ENCODE measurements at regions not wholly inside any gene's neighbourhood (a gene's known extent, or its start where the extent isn't known, plus 50 kb on each side); places are given as distances from the start of the nearest gene placed in this dataset.

DNA sequence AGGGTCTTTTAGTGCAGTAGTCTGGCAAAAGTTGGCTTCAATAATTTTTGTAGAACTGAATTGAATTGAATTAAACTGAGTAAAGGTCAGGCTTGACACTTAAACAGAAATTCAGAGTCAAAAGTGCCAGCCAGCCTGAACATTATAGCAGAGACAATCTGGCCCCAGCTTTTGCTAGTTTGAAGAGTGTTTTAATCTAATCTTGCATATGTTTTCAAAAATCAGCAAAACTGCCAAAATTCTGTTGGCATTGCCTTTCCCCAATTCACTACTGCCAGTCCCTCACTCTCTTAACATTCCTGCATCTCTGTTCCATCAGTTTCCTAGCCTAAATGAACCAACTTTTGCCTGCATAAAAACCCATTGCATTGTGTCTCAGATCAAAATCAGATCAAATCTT is 403.8 kb downstream of the NUF2 start:
- no peak for DNase-seq (ENCODE audit: extremely low read depth in 1 of 2, low read depth in 1 of 2)

DNA sequence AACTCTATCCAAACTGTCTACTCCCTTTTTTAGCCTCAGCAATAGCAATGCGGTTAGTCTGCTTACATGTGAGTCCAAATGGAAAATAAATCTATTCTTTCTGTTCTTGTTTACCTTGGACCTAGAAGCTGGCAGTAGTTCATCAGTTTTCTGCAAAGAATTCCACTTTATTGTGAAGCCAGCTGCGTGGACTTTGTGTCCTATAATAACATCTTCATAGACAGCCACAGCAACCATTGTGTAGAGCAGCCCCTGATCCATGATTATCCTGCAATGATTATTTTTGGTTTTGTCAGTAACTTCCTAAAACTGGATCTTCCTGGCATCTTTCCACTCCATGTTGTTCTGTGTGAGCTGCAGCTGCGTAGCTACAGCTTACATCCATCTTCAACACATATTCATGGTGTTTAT is 408.7 kb downstream of the NUF2 start:
- no peak for DNase-seq (ENCODE audit: extremely low read depth in 1 of 2, low read depth in 1 of 2)

DNA sequence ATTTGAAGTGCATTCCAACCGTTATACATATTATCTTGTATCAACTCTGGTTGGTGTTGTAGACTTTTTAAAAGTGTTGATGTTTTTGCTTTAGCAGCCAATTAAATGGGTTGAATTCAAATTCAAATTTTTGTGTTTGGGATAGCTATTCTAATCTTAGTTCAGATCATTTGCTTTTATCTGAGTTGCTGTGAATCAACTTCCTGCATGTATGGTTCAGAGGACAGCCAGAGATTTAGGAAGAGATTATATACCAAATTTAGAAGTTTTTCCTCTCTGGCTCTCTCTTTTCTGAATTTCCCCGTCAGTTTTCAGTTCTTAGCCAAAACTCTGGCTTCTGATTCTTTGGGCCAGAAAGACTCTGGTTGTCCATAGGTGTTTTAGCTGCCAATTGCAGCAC is 415.5 kb downstream of the NUF2 start:
- no peak for DNase-seq (ENCODE audit: extremely low read depth in 1 of 2, low read depth in 1 of 2)

DNA sequence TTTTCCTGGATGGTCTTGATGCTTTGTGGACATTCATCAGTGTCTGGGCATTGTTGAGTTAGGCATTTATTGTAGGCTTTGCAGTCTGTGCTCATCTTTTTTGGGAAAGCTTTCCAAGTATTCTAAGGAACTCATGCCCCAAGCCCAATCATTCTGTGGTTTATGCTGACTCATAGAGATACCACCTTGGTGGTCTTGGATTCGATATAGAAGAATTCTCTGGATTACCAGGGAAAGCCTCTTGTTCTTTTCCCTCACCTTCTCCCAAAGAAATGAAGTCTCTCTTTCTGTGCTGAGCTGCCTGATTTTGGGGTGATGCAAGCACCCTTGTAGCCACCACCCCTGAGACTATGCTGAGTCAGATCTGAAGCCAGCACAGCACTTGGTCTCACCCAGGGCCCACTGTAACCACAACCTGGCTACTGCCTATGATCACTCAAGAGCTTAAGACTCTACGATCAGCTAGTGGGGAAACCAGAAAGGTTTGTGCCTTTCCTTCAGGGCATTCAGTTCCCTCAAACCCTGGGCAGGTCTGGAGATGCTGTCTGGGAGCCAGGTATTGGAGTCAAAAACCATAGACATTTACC is 422.6 kb downstream of the NUF2 start:
- no peak for DNase-seq (ENCODE audit: extremely low read depth in 1 of 2, low read depth in 1 of 2)

DNA sequence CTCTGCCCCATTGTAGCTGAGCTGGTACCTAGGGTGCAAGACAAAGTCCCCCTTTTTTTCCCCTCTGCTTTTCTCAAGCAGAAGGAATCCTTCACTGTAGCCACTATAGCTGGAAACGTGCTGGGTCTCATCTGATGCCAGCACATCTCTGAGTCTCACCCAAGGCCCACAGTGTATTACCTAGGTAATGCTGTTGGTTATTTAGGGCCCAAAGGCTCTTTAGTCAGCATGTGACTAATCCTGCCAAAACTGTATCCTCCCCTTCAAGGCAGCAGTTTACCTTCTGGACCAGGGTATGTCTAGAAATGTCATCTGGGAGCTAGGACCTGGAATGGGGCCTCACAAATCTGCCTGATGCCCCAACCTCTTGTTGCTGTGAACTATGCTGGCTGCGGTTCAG is 423.4 kb downstream of the NUF2 start:
- DNase-seq (ENCODE audit: extremely low read depth in 1 of 2, low read depth in 1 of 2) = no peak

DNA sequence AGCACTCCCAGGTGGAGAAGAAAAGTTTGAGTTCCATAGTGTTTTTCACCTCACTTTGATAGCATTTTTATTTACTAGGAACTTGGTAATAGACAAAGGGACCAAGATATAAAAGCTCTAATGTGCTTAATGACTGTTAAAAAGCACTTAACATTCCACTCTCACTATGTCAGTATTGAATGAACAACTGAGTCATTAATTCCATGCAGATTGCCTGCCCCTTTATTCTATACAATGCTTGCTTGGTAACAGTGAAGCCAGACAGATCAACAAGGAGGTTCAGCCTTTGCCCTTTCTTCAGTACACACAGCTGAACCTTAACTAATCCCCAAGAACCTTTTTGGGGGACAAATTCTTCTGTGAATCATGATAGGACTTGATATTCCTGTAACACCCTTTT is 425.5 kb downstream of the NUF2 start:
- DNase-seq (ENCODE audit: extremely low read depth in 1 of 2, low read depth in 1 of 2) = no peak

DNA sequence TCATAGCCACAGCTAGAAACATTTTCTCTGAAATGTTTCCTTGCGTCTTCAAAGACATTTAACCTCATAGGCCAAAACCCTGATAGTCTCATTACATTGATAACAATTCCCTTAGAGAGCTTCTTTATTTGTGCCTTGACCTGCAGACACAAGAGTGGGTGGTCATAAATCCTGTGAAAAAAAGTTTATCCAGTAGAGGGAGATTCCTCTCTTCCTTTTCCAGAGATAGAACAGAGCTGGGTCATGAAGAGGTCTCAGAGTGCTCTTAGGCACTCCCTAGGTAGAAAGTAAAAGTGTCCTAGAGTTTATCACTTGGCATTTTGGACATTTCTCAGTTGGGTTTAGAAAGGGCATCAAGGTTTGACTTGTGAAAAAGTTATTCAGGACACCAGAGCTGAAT is 426.1 kb downstream of the NUF2 start:
- DNase-seq (ENCODE audit: extremely low read depth in 1 of 2, low read depth in 1 of 2) = no peak

DNA sequence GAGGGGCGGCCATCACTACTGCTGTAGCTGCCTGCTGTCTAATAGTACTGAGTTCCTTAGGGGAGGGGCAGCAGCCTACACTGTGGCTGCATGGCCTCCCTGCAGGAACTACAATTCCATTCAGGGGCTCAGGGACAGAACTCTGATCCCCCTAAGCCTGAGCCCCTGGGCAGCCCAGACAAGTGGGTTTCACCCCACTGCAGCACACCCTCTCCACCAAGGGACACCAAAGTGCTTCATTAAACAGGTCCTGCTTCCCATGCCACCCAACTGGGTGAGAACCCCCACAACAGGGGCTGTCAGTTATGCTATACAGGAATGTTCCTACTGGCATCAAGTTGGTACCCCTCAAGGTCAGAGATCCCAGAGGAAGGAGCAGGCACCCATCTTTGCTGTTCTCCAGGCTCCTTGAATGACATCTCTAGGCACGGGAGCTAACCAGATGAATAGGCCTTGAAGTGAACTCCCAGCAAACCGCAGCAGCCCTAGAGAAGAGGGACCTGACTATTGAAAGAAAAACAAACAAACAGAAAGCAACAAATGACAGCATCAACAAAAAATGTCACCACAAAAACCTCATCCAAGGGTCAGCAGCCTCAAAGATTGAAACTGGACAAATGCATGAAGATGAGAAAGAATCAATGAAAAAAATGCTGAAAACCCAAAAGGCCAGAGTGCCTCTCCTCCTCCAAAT is 437.4 kb downstream of the NUF2 start:
- DNase-seq (ENCODE audit: extremely low read depth in 1 of 2, low read depth in 1 of 2) = no peak

DNA sequence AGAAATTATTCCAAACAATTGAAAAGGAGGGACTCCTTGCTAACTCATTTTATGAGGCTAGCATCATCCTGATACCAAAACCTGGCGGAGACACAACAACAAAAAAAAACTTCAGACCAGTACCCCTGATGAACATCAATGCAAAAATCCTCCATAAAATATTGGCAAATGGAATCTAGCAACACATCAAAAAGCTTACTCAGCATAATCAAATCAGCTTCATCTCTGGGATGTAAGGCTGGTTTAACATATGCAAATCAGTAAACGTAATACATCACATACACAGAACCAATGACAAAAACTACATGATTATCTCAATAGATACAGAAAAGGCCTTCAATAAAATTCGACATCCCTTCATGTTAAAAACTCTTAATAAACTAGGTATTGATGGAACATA is 440.1 kb downstream of the NUF2 start:
- no peak for DNase-seq (ENCODE audit: extremely low read depth in 1 of 2, low read depth in 1 of 2)

DNA sequence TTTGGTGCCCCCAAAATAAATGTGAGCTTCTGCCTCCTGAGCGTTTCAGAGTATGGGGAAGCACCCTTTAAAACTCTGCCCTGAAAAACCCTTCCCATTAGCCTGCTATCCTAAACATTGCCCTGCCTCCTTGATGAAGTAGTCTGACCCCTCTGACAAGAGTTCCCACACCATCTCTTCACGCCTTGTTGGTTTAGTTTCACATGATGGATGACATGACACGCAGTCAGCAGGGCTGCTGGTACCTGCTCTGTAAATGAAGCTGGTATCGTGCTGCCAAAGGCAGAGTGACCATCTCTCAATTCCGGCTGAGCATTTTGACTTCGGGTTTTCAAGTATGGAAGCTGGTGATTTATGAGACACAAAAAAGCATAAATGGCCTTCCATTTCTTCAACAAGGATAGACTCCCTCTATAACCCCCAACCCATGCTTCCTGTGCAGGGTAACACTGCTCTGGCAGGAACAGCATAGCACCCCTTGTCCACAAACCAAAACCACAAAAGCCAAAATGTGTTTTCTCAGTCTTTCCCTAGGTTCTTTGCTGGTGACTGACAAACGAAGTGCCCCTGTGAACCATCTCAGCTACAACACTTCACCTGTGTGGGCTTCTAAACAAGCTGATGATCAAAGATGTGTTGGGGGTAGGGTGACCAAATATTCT is 444.6 kb downstream of the NUF2 start:
- no peak for DNase-seq (ENCODE audit: extremely low read depth in 1 of 2, low read depth in 1 of 2)

DNA sequence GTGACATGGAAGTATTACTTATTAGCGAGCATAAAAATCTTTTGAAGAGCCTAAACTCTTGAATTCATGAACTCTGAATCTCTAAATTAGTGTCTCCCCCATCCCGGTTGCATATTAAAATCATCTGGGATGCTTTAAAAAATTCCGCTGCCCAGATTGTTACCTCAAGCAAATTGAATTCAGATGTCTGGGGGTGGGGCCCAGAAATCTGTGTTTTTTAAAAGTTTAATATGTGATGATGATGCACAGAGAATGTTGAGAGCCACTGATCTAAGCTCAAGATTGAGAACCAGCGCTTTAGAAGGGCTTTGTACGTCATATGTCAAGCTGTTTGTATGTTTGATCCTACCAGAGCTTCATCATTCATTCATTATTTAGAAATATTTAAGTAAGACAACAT is 446.8 kb downstream of the NUF2 start:
- DNase-seq (ENCODE audit: extremely low read depth in 1 of 2, low read depth in 1 of 2) = no peak

DNA sequence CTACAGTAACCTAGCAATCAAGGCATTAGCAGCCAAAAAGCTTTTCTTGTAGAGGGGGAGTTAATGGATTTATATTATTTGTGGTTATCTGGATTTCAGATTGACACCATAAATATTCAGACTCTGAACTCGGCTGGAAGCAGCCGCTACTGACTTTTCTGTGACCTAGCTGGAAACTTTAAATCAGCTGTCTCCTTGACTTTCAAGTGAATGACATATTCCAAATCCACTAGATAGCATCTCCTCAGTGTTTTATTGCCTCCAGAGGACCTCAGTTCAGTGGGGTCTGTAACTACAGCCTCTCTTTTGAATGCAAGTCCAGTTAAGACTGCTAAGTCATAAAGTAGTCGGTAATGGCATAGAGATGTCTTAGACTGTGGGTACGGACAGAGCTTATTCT is 448.5 kb downstream of the NUF2 start:
- DNase-seq (ENCODE audit: extremely low read depth in 1 of 2, low read depth in 1 of 2) = no peak

DNA sequence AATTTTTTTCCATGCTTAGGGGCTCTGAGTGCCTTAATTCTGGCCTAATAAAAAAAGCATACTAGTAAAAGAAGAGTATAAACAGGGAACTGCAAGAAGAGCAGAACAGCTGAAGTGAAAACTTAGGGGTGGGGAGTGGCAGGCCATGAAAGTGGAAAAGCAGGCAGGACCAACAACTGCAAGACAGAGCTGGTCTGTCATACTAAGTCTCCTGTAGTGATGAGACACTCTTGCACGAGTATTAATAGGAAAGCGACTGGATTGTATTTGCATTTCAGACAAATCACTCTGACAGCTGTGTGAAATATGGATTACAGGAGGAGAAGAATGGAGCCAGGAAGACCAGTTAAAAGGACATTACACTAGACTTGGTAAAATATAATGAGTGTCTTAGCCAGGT is 449.9 kb downstream of the NUF2 start:
- no peak for DNase-seq (ENCODE audit: extremely low read depth in 1 of 2, low read depth in 1 of 2)

DNA sequence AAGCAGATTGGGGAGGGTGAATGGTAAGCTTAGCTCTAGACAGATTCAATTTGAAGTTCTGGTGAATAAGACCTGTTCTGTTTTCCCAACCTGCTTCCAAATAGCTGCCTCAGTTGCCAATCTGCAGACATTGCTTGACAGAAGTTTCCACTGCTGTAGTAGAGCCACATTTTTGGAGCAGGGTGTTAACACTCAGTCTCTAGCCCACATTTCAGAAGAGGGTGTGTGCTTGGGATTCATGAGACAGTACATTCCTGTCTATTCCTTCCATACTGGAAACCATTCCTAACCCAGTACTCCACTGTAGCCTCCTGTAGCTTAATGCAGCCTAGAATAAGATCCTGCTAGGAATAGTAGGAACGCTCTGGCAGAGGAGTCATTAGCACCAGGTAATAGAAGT is 450.5 kb downstream of the NUF2 start:
- DNase-seq (ENCODE audit: extremely low read depth in 1 of 2, low read depth in 1 of 2) = no peak

DNA sequence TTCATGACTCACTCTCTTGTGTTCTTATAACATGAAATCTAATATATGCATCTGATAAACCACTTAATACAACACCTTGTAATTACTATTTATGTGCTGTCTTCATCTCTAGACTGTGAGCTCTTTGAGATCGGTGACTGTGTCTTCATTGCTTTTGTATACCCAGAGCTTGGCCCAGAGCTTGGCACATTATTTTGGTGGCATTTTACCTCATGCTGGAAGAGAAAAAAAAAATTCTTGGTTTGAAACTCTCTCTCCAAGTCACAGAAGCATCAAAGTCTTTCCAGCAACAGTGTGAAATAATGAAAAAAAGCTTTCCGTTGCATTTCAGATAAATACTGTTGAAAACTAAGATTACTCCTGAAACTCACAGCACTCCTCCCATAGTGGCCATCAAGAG is 451.6 kb downstream of the NUF2 start:
- no peak for DNase-seq (ENCODE audit: extremely low read depth in 1 of 2, low read depth in 1 of 2)

DNA sequence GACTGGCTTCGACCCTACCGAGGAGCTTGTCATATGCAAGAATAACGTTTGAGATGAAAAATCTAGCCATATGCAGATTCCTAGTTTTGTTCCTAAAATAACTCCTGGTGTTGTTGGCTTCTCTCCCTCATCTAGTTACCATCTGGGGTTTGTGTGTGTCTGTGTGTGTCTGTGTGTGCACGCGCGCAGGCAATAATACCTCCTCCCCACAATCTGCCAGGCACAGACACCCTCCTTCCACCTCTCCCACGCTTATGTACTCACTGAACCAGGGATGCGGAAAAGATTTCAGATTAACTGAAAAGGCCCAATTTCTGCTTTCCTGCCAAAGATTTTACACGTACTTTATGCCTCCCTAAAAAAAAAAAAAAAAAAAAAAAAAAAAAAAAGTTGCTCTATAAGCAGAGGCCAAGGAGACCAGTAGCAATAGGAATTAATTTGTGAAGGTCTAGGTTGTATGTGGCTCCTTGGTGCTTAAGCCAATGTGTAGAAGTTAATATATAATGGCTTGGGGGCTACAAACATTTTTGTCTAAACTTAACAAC is 452.7 kb downstream of the NUF2 start:
- no peak for DNase-seq (ENCODE audit: extremely low read depth in 1 of 2, low read depth in 1 of 2)

DNA sequence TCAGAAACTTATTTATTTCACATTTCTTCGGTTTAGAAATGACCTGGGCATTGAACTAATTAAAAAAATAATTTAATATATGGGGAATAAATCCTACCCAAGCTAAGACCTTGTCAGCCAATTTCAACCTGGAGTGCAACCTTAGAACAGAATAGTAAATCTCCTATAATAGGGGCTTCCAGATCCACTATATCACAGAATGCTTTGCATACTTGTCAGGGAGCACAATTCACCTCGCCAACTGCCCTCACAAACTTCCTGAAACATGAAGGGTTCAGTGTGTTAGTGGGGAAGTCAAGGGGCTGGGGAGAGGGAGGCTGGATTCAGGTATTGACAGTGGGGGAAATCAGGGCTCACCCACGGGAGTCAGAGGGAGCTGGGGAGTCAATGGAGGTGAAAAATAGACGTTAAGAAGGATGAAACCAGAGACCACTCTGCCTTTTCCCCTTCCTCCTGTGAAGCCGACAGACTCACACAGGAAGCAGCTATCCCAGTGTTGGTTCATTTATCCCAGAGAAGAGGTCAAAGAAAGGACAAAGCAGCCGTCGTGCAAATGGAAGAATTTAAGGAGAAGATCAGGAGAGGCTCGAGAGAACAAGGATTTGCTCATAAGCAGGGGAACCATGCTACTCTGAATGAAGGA is 453.3 kb downstream of the NUF2 start:
- DNase-seq (ENCODE audit: extremely low read depth in 1 of 2, low read depth in 1 of 2) = no peak

DNA sequence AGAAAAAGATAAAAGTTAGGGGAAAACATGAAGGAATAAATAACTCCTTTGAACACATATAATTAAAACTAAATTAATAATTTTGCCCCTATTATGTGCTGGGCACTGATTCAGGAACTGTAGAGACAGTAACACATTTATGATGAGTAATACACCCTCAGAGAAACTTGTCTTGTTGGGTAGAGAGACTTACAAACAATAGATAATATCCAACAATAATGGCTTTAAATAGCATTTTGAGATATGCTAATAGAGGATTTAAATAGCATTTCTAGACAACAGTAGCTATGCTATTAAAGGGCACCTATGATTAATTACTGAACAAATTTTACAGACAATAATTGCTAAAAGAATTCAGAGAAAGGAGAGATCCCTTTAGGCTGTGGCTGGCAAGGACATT is 455.5 kb downstream of the NUF2 start:
- DNase-seq (ENCODE audit: extremely low read depth in 1 of 2, low read depth in 1 of 2) = no peak

DNA sequence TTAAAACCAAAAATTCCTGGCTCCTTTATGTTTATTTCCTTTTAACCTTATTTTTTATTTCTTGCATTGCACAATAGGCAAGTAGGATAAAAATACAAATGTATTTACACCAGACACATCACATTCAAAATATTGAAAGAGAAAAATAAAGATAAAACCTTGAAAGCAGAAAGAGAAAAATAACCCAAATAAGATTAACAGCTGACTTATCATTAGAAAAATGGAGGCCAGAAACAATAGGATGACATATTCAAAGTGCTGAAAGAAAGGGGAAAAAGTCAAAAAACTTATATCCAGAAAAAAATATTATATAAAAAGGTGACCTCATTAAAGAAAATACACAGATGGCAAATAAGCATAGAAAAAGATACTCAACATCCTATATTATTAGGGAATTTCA is 459.4 kb downstream of the NUF2 start:
- DNase-seq (ENCODE audit: extremely low read depth in 1 of 2, low read depth in 1 of 2) = no peak

DNA sequence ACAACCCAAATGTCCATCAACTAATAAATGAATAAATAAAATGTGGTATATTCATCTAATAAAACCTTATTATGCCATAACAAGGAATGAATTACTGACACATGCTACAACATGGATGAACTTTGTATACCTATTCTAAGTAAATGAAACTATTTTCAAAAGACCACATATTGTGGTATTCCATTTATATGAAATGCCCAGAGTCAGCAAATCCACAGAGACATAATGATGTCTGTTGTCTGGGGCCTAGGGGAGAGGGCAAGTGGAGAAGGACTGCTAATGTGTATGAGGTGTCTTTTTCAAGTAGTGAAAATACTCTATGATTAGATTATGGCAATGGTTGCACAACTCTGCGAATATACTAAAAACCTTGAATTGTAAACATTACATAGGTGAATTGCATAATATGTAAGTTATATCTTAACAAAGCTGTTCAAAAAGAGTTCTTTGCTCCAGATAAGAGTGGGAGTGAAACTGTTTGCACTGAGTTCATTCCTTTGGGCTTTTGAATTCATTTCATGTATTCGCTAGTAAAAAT is 464.2 kb downstream of the NUF2 start:
- DNase-seq (ENCODE audit: extremely low read depth in 1 of 2, low read depth in 1 of 2) = no peak

DNA sequence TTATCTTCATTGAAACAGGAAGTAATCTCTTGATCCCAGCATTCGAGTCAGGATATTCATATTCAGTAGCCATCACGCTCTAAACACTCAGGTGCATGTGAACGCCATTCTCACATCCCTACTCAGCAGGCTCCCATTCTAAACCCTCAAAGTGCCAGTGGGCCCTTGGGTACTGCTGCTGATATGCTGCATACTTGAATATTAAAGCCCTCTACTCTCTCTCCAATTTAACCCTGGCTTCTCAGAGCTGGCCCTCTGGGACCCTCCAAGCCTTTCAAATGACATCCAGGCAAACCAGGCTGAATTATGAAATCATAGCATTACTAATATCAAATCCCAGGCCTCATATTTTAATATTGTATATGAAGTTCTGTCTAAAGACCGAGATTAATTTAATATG is 468.2 kb downstream of the NUF2 start:
- no peak for DNase-seq (ENCODE audit: extremely low read depth in 1 of 2, low read depth in 1 of 2)

DNA sequence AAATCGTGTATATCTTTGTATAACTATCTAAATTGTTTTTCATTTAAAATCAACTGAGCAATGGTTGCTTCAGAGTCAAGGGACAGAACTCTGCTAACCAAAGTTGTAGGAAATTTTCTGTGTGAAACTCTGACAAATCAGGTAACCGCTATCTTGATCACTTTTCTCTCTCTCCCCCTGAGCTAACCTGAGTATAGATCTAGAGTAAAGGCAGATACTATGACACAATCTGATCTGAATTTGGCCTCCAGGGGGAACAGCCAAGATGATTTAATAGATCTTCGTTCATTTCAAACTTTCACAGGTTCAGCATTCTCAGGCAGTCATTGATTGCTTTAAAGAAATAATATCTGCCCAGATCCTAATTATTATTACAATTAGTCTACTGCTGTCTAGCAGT is 472.8 kb downstream of the NUF2 start:
- DNase-seq (ENCODE audit: extremely low read depth in 1 of 2, low read depth in 1 of 2) = no peak

Measured in stimulated activated CD8-positive, alpha-beta memory T cell treated with anti-CD3 and anti-CD28 coated beads, Interleukin-7, amount 100 ng/mL, for 48 hours (primary cell).